ENCODE measurements at regions not wholly inside any gene's neighbourhood (a gene's known extent, or its start where the extent isn't known, plus 50 kb on each side); places are given as distances from the start of the nearest gene placed in this dataset.

DNA sequence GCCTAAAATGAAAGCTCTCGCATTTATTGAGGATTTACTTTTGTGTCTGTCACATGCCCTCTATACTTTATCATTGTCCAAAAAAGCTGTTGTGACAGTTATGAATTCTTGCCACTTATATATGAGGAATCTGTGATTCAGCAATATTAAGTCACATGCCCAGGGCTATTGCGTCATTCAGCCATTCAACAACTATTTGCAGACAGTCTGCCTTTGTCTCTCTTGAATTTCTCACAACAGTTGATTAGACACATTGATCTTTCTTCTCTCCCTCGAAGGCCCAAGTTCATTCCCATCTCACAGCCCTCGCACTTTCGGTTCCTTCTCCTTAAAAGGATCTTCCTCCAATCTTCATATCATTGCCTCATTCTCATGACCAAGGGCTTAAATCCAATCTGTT is 342.6 kb downstream of the MZT1 start:
- DNase-seq (ENCODE audit: low read depth in 4 of 4, low spot score in 3 of 4) = no peak

DNA sequence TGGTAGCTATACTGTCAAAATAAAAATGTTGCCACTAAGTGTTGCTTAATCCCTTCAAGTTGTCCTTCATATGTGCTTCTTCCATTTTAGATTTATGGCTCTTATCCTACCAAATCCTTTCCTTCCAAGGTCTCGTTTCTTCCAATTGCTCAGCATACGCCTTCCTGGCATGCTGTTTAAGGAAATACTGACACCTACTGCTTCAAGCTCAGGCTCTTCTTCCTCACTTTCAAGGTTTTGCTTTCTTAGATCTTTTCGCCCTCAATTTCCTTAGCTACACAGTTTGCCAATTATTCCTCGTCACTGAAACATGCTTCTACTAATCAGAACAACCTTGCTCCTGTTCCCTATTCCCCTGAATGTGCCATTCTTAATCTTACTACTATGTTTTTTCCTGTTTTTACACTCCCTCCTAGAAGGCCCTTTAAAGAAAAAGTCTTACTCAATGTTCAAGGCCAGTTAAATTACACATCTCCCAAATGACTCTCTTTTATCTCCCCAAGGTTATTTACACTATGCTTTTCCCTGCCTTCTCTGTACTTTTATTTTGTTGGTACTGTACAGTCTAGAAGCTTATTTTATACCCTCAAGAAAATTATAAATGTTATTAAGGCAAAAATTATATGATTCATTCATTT is 343.1 kb downstream of the MZT1 start:
- DNase-seq (ENCODE audit: low read depth in 4 of 4, low spot score in 3 of 4) = no peak

DNA sequence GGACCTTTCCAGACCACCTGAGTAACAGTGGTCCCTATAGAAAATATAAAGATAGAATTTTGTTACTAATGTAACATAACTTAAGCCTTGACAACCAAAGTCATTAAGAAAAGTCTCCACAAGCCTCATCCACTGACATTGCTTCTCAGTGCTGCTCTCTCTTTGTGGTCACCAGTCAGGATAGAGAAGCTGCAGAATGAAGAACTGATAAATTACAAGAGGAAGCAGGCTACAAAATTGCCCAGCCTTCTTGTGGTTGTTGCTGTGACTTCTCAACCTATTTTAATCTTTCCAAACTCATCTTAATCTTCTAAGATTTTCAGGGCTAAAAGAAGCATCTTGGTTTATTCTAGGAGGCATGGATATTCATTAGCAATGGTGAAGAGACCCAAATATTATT is 343.8 kb downstream of the MZT1 start:
- no peak for DNase-seq (ENCODE audit: low read depth in 4 of 4, low spot score in 3 of 4)

DNA sequence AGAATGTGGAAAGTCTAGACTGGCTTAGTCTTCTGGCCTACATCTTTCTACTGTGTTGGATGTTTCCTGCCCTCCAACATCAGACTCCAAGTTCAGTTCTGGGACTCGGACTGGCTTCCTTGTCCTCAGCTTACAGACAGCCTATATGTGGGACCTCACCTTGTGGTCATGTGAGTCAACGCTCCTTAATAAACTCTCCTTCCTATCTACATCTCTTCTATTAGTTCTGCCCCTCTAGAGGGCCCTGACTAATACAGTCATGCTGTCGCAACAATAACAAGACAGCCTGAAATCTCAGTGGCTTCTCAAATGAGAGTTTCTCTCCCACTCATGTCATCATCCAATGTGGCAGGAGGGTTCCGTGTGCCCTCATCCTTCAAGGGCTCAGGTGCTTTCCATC is 347.8 kb downstream of the MZT1 start:
- DNase-seq (ENCODE audit: low read depth in 4 of 4, low spot score in 3 of 4) = no peak

DNA sequence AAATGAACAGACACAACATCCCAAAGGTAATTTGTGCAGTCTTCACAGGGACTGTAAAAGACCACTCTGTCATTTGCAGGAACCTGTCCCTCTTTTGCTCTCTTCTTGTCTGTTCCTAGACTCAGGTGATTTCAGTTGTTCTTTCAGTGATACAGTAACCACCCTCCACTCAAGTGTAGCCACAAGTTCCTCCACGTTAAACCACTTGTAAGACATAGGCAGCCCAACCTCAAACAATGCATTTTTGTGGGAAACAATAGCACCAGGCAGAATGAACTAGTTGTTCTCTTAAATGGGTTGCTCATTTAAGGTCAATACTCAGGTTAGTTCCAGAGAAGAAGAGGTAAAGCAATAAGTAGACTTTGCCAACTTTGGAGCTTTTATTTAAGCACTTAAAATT is 359.4 kb downstream of the MZT1 start:
- DNase-seq (ENCODE audit: low read depth in 4 of 4, low spot score in 3 of 4) = no peak

DNA sequence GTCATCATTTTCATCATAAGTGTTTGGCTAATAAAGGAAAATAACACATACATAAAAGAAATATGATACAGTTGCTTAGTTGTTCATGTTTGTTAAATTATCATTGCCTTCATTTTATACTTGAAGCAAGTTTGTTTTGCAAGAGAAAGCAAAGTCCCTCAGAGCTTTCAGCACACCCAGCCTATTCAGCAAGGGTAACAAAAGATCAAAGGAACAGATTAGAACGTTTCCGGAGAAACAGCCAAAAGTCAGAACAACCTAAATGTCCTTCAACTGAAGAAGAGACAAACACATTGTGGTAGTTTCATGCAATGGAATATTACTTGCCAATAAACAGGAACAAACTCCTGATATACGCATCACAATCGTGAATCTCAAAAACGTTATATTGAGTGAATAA is 380.7 kb downstream of the MZT1 start:
- DNase-seq (ENCODE audit: low read depth in 4 of 4, low spot score in 3 of 4) = no peak

DNA sequence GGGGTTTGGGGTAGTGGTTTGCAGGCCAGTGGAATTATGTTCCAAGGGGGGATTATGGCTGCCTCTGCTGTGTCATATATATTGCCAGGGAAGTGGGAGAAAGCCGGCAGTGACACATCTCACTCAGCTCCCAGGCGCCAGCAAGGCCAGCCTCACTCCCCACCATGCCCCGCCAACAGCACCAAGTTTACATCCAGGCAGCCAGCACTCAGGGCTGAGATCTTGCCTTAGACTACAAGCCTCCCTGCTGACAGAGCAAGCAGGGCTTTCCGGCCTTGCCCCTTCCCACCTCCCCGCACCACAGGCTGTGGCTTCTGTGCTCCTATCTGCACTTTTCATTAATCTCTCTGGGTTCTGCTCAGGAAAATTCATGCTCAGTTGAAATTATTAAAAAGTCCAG is 385.1 kb downstream of the MZT1 start:
- no peak for DNase-seq (ENCODE audit: low read depth in 4 of 4, low spot score in 3 of 4)

DNA sequence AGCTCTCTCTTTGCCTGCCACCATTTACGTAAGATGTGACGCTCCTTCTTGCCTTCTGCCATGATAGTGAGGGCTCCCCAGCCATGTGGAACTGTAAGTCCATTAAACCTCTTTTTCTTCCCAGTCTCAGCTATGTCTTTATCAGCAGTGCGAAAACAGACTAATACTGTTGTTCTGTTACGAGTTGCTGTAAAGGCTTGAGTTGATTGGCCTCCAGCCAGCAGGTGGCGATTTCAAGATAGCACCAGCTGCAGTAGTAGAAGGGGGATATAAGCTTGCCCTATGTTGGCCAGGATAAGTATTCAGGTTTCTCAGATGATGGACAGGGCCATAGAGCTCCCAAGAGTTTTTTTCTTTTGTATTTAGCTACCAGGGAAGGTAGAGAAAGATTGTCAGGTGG is 385.5 kb downstream of the MZT1 start:
- DNase-seq (ENCODE audit: low read depth in 4 of 4, low spot score in 3 of 4) = no peak

DNA sequence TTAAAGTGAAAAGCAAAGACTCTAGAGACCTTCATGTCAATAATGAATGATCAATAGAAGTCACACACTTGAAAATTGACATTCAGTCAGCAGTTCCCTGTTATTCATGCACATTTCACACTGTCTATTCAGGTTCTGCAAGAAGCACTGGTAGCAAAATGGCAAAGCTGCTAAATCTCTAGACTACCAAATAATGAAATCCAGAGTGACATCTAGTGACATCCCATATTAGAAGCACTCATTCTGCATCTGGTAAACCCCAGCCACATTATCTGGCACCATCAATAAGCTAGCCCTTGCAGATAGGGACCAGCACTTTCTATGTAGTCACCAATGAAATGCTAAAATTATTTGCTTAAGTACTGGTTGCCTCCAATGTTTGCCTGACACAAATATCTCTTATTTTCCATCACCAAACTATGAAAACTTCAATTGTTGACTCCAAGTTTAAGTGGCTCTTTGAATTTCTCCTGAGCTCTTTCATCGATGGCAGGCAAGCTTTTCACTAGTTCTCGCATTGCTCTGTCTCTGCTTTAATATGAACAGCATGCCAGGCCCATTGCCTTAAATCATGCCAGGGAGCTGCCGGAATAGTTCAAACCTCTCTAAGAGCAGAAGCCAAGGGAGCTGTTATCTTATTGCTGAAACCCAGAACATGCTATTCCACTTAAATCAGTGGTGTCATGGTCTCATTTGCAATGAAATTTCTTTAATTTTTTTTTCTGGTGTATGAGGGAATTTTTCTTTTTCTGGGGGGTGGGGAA is 409.9 kb downstream of the MZT1 start:
- no peak for DNase-seq (ENCODE audit: low read depth in 4 of 4, low spot score in 3 of 4)

DNA sequence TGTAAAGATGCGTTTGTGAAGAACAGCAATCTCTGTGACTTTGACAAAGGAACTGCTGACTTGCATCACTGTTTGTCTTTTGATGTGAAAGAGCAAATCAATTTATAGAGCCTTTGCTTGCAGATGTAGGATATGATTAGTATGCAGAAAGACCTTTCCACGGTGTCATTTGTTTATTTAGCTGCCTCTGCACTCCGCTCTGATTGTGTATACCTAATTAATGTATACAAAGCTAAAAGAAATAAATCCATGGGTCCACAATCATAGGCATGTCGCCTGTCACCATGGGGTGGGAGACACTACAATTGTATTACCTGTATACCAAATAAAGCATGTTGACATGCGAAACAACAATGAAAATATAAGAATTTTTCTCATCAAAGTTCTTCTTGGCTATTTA is 410.7 kb downstream of the MZT1 start:
- no peak for DNase-seq (ENCODE audit: low read depth in 4 of 4, low spot score in 3 of 4)

DNA sequence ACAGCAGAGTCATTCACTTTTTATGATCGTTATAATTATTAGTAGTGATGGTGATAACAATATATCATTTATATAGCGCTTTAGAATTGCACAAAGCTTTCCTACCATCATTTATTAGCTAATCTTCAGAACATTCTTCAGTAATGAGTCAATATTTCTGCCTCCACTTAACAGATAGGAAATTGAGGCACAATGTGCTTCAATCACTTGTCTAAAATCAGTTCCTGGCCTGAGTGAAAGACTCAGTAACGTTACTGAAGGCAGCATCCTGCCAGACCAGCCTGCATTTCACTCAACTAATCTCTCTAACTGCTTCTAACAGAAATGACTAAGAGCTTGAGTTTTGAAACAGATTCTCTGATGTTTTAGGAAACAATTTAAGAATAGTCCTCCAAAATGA is 412.1 kb downstream of the MZT1 start:
- no peak for DNase-seq (ENCODE audit: low read depth in 4 of 4, low spot score in 3 of 4)

DNA sequence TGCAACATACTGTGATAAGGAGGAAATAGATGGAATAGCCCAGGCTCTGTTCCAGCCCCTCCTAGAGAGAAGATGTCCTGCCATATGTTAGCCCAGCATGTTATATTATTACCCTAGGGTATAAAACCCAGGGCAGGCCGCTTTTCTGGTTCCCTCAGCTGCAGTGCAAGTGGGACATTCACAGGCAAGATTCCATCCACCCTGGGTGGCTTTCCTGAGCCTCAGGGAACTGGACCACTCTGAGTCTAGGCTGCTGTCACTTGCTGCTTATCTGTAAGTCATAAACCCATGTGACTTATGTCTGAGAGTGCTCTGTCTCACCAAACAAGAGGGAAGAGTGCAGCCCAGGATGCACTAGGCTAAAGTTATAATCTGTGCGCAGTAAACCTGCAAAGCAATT is 413.2 kb downstream of the MZT1 start:
- no peak for DNase-seq (ENCODE audit: low read depth in 4 of 4, low spot score in 3 of 4)

DNA sequence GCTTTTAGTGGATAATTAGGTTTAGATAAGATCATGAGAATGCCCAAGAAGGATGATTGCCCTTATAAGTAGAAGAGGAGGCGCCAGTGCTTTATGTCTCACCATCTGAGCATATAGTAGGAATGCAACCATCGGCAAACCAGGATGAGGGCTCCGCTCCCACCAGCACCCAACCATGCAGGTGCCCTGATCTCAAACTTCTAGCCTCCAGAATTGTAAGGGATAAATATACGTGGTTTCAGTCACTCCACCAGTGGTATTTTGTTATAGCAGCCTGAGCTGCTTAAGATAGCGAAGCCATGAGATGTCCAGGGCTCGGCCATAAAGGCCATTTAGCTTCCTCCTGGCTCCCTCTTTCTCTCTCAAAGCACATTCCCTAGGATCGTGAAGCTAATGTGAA is 413.9 kb downstream of the MZT1 start:
- DNase-seq (ENCODE audit: low read depth in 4 of 4, low spot score in 3 of 4) = no peak

DNA sequence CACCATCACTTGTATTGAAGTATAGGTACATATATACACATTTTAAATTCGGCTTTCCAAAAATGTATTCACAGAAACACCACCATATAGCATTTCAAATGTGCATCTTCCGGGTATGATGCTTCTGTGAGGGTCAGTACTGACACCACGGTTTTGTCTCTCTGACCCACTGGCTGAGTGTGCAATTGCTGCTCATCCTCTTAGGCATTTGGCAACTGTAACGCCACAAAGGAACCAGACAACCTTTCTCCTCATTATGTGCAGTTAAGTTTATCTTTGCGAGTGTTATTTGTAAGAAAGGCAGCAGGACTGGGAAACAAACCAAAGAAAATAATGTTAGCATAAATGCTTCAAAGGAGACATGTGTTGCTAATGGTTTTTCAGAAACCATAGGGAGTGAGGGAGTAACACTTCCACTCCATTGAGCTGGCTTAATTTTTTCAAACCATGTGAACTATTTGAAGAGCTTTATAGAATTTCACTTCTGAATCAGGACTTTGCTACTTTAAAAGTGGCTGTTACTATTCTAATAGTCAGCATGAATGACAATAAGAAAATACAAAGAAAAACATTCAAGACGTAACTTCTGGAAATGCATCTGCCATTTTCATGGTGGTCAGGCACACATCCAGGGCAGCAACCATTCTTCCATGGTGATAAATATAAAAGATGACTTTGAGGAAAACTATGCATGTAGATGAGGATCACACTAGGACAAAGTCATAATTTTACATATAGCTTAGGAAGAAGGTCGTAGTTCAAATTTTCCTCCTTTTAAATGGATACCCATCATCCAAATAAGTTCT is 423.3 kb downstream of the MZT1 start:
- peak; percentile 29 to 45 (median 36) for DNase-seq (ENCODE audit: low read depth in 4 of 4, low spot score in 3 of 4)

DNA sequence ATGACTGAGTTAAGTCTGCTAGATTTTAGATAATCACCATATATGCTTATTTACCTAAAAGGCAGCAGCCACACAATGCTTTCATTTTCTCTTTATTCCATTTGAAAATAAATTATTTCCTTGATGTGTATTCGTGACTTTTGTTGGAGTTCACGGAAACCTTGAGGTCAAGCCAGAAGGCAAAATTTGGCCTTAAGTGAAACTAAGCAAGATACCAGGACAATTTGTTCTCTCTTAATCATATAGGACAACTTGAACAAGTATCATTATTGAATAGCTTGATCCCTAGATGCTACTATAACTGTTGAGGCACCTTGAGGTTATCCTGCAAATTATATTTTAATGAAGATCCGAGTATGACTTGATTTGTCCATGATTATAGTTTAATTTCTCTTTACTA is 429.2 kb upstream of the DACH1 start:
- DNase-seq (ENCODE audit: low read depth in 4 of 4, low spot score in 3 of 4) = no peak

DNA sequence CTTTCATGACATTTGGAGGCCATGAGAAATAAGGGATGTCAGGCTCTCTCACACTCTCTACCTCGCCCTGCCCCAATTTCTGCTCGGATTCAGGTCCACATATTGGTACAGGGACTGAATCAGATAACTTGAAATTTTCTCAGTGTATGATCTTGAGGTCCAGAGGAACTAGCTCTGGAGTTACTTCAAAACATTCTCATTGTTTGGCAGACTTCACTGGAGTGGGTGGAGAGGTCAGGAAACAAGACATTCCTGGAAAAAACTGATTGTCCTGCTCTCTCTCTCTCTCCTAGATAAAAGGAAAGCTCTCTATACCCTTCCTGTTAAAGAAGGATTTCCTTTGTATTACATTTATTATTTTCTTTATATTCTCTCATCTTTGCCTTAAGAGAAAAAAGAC is 428.1 kb upstream of the DACH1 start:
- DNase-seq (ENCODE audit: low read depth in 4 of 4, low spot score in 3 of 4) = no peak

DNA sequence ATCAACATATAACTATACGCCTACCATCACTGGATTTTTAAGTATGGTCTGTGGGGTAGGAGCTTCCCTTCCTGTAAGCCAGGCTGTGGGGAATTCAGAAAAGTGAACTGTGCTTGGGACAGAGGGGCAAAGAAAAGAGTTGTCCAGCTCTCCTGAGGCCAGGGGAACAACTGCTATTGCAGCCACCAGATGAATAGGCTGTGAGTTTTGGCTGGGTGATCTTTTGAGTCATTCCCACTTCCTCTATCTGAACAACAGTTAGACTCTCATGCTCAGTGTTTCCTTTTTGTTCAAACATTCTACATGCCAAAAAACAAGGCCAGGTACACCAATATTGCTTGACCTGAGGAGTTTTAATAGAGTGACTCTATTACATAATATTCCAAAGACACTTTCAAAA is 426.2 kb upstream of the DACH1 start:
- no peak for DNase-seq (ENCODE audit: low read depth in 4 of 4, low spot score in 3 of 4)

DNA sequence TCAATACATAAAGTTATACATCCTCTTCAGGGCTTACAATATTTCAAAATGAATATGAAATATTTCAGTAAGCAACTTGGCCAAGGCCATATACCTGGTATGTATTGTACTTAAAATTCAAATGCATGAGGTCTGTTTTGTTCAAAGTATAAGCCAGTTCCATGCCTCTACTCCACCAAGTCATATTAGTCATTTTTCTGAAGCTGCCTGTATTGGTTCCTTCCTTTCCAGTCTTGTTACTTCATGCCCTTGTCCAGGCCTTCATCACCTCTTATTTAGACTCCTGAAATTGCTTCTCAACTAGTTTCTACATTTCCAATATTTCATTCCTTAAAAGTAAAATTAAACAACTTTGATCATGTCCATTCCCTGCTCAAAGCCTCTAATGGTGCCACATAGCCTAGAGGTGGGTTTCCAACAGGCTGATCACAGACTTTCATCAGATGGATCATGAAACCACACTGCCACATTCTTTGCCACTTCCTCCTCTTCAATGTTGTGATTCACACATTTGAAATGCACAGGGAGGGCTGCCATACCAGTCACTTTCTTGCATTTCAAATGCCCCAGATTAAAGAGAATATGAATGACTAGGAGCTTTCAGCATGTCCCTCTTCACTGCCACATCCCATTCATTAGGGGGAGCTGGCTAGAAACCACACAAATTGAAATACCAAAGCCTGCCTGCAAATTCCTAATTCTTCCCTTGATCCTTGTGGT is 424.1 kb upstream of the DACH1 start:
- no peak for DNase-seq (ENCODE audit: low read depth in 4 of 4, low spot score in 3 of 4)

DNA sequence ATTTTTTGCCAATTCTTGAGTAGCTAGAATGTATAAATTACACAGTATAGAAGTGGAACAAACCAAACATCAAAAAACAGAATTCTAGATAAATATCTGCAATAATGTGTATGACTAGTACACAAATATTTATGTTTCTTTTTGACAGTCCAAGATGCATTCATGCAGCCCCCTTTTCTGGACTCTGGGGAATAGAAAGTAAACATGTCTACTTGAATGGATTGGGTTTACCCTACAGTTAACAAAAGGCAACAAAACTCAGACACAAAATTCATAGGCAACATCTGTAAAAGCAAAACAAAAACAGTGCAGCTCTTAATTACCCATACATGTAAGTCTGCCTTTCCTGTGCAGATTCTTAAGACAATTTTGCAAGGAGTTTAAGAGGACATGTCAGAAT is 419.4 kb upstream of the DACH1 start:
- no peak for DNase-seq (ENCODE audit: low read depth in 4 of 4, low spot score in 3 of 4)

DNA sequence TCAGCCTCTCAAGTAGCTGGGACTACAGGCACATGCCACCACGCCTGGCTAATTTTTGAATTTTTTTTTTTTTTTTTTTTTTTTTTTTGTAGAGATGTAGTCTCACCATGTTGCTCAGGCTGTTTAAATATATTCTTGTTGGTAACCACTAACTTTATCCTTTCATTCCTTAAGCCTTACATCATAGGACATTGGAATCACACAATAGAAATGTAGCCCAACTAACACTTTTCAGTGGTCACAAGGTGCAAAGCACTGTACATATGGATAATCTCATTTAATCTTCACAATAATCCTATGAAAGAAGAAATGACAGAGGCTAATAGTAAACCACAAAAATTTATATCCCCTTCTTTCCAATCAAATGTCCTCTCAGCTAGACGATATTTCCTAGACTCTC is 417.8 kb upstream of the DACH1 start:
- no peak for DNase-seq (ENCODE audit: low read depth in 4 of 4, low spot score in 3 of 4)

DNA sequence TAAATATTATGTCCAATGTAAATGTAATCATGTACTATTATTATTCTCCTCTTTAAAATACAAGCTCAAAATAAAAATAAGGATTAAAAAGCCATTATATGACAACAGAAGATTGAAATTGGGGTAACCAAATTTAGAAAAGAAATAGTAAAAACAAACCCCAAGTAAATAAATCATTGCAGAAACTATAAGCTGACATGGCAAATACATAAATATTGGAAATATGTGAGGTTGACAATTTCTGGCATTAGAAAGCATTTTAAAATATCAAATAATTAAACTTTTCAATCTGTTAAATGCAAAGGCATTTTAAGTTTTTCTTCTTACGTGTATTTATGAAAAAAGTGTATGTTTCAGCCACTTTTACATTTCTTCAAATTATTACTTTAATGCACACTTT is 394.7 kb upstream of the DACH1 start:
- no peak for DNase-seq (ENCODE audit: low read depth in 4 of 4, low spot score in 3 of 4)
